Posterior cingulate gyrus (tissue), 11 donors: ENCODE measurements at regions not wholly inside any gene's neighbourhood (a gene's known extent, or its start where the extent isn't known, plus 50 kb on each side); places are given as distances from the start of the nearest gene placed in this dataset.

ENCODE experiments used
- DNase-seq, 10 donors: peaks; one replicate each; pipeline versions ENCODE4 v3.0.0 to v3.0.0-alpha.2; 2020 to 2021; ENCODE audit warnings: mixed read lengths in 3 of 10
- intact Hi-C: fragments of 100-400 bp; cut with DNase I; formaldehyde crosslinking; loops from one replicate; pipeline ENCODE4 v1.15.1; 2023

DNA sequence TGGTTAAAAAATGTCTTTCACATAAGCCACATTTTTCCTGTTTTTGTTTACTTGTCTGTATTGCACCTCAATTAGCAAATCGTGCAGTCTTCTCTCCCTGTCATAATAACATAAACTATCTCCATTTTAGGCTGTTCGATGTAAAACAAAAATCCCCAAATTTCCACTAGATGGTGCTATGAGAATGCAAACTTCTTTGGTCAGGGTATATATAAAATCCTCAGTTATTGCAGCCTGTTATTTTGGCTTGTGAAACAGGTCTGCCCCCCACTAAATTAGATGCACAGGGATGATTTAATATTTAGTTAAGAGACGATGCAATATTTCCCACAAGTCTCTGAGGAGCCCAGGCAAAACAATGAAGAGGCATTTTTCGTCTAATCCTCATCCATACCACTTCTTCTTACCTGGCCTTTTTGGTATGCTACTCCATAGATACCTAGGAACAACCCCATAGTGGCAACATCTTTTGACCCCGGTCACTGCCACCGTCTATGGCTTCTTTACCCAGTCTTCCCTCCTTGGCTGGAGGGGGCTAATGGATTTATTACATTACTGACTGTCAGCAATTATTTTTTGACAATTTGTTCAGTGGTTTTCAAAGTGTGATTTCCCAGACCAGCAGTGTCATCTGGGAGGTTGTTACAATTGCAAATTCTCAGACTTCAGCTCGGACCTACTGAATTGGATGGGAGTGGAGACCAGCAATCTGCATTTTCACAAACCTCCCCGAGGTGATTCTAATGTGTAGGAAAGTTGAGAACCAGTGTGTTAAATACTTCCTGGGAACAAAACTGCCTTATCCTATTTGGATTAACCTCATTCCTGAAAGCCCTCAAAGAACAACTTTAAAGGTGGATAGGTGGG is 117.4 kb upstream of the CWC22 start:
- no peak for DNase-seq
- intact Hi-C loops: loop anchor here (2.0 to 10.0 kb wide), 4 partner anchors 860 to 1590 kb away; partner anchors contain the start of gene UBE2E3

GRCh38 chr2:180122874-180123273 is 115.8 kb upstream of the CWC22 start:
- no peak for DNase-seq
- intact Hi-C loops: loop anchor here (5.0 to 10.0 kb wide), 2 partner anchors 862 to 1344 kb away; partner anchors contain the start of gene UBE2E3

GRCh38 chr2:180115675-180116074 is 108.6 kb upstream of the CWC22 start:
- intact Hi-C loops: no loop called here

GRCh38 chr2:180115269-180115668 is 108.2 kb upstream of the CWC22 start:
- no peak for DNase-seq
- intact Hi-C loops: no loop called here

More at GRCh38 chr2:180115675-180116074, 108.6 kb upstream of the CWC22 start:
- DNase-seq: no peak

GRCh38 chr2:180111901-180112300 is 104.8 kb upstream of the CWC22 start:
- intact Hi-C loops: no loop called here

GRCh38 chr2:180110469-180110868 is 103.4 kb upstream of the CWC22 start:
- no peak for DNase-seq
- intact Hi-C loops: no loop called here

More at GRCh38 chr2:180111901-180112300, 104.8 kb upstream of the CWC22 start:
- no peak for DNase-seq

- intact Hi-C loops: no loop called here
- DNase-seq: no peak
These were observed 94.7 kb upstream of the CWC22 start for GRCh38 chr2:180101846-180102245.

DNA sequence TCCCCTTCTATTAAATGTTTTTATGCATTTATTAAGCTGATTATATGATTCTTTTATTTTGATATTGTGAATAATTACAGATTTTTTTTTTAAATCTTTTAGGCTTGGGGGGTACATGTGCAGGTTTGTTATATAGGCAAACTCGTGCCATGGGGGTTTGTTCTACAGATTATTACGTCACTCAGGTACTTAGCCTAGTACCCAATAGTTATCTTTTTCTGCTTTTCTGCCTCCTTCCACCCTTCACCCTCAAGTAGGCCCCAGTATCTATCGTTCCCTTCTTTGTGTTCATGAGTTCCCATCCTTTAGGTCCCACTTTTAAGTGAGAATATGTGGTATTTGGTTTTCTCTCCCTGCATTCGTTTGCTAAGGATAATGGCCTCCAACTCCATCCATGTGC is 92.2 kb upstream of the CWC22 start:
- DNase-seq: no peak
- intact Hi-C loops: no loop called here

- no peak for DNase-seq
- intact Hi-C loops: no loop called here
These were observed 78.0 kb upstream of the CWC22 start for GRCh38 chr2:180085144-180085543.

DNA sequence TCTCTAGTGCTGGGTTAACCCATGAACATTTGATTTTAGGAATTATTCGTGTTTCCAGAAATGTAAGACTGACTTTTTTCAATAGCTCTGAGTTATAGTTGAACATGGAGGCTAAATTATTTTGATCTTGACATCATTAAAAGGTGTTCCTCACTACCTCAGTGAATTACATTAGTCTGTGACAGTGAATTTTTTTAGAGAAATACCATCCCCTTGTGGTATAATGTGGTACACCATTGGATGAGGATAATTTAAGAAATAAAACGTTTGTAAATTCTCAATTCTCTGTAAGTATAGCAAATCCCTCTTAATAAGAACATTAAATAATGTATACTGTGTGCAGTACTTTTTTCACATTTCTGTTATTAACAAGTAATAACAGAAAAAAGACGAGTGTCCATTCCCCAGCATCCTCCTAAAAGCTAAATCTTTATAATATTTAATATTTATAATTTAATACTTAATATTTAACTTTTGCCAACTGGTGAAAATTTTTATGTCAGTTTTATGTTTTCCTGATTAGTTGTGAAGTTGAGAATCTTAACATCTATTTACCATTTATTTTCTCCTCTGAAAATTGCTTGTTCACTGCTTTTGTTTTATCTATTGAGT is 70.3 kb upstream of the CWC22 start:
- DNase-seq: no peak
- intact Hi-C loops: no loop called here

DNA sequence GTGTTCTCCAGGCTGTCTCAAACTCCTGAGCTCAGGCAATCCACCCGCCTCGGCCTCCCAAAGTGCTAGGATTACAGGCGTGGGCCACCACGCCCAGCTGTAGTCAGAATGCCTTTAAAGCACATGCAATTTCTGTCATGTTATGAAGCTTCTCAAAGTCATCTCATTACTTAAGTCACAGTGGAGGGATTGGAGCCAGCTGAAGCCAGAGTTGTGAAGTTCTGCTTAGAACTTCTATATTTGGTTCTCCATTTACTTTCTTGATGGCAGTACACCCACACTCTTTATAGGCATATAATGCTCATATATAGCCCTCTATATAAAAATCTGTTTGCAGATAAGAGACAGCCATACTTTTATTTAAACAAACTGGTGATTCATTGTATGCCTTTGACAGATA is 68.8 kb upstream of the CWC22 start:
- DNase-seq: peak in 6 of 10 donors; percentile 4 to 87 (median 45)
- intact Hi-C loops: no loop called here

DNA sequence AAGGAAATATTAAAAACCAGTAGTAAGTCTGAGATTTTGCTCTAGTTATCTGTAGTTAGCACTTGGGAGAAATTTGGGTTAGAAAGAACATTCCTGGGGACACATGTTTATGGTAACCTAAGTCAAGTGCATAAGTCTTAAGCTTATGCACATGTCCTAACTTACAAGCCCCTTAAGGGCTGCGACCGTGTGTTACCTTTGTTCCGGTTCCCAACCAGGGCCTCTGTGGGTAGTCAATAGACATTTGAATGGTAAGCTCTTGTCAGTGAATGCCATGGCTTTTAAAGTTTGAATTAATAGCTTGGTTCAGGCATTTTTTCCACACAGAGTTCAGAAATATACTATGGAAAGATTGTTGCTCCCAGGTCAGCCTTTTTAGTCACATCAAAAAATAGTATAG is 64.7 kb upstream of the CWC22 start:
- peak in 1 of 10 donors; percentile 63 for DNase-seq
- intact Hi-C loops: no loop called here

DNA sequence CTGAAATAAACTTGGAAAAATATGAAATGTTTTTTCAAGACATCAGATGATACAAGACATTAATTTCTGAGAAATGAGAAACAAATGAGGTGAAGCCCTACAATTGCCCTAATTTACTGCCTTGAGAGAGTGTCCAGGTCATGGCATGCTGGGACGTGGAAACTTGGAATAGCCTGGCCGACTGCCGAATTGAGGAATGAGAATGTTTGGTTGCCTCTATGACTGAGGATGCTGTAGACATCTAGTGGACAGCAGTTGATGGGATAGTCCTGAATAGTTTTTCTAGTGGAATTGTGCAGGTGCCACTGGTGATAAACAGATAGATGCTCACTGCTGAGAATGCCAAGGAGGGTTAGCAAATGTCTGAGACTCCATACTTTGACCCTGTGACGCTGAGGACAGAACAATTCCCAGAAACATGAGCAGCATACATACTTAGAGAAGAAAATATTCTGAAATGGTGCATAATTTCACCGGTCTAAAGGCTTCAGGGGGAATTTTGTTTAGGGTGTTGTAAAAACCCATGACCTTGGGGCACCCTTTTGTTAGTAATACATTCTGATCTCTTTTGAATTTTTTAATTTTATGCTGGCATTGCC is 56.5 kb upstream of the CWC22 start:
- intact Hi-C loops: no loop called here

DNA sequence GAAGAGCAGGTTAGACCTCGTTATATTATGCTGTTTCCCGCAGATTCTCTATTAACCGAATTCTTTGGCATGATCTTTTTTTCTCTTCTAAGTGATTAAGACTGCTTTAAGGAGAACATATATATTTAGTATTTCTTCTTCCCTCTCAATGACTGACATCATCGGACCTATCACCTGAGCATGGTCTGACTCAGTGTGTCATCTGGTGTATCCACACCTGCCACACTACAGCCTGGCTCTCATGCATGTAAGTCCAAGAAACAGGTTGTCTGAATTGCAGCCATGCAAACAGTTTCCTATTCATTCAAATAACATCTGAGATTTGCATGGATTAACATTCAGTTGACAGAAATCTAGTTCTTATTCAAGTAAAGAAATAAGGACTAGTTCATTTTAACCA is 55.1 kb upstream of the CWC22 start:
- no peak for DNase-seq
- intact Hi-C loops: no loop called here

More for the DNA sequence above, 56.5 kb upstream of the CWC22 start:
- no peak for DNase-seq

- intact Hi-C loops: no loop called here
- no peak for DNase-seq
These were observed 54.4 kb upstream of the CWC22 start for GRCh38 chr2:180061546-180061945.

DNA sequence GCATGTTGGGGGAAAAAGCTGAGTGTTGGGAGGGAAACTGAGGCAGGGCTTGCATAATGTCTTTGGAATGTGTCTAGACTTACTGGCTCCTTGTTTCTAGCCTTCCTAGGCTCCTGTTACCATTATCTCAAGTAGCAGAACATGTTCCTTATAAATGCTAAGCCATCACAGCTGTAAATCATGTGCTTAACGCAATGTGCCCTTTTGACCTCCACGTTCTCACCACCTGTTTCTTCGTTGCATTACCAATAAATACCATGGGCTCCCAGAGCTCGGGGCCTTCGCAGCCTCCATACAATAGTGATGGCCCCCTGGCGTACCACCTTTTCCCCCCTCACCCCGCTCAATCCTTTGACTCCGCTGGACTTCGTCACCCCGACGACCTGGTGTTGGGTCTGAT is 54.0 kb upstream of the CWC22 start:
- no peak for DNase-seq
- intact Hi-C loops: no loop called here

DNA sequence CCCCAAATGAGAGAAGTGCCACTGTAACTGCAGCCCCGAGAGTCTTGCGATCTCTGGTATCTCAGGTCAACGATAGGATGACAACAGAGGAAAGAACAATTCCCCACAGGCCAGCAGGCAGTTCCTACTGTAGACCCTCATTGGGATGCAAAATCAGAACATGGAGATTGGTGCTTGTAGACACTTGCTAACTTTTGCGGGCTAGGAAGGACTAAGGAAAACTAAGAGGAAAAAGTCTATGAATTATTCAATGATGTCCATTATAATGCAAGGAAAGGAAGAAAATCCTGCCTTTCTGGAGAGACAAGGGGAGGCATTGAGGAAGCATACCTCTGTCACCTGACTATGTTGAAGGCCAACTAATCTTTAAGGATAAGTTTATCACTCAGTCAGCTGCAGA is 51.9 kb upstream of the CWC22 start:
- intact Hi-C loops: no loop called here
- no peak for DNase-seq

- intact Hi-C loops: no loop called here
- DNase-seq: no peak
These were observed 50.8 kb upstream of the CWC22 start for GRCh38 chr2:180057706-180058412.
